Hepatocyte (in vitro differentiated cells): ENCODE measurements at regions not wholly inside any gene's neighbourhood (a gene's known extent, or its start where the extent isn't known, plus 50 kb on each side); places are given as distances from the start of the nearest gene placed in this dataset.

Source experiments
- EZH2 ChIP-seq: fragments of 200-600 bp; sonication (generic); IDR thresholded peaks from 2 replicates; pipeline ENCODE4 v1.6.1; 2016; ENCODE audit warnings: antibody characterized with exemption, mild to moderate bottlenecking, borderline replicate concordance
- EZH2phosphoT487 ChIP-seq: fragments of 200-600 bp; sonication (generic); IDR thresholded peaks from one replicate; pipeline ENCODE4 v1.6.1; 2018; ENCODE audit warnings: antibody characterized with exemption, mild to moderate bottlenecking, low read depth, moderate library complexity; ENCODE audit not compliant: unreplicated experiment, severe bottlenecking
- TF ChIP-seq, protein P1 (sequence below): fragments of 200-600 bp; sonication (generic); IDR thresholded peaks from 2 replicates; pipeline ENCODE4 v1.5.1; 2016; ENCODE audit warnings: antibody characterized with exemption, mild to moderate bottlenecking; ENCODE audit not compliant: poor library complexity

DNA sequence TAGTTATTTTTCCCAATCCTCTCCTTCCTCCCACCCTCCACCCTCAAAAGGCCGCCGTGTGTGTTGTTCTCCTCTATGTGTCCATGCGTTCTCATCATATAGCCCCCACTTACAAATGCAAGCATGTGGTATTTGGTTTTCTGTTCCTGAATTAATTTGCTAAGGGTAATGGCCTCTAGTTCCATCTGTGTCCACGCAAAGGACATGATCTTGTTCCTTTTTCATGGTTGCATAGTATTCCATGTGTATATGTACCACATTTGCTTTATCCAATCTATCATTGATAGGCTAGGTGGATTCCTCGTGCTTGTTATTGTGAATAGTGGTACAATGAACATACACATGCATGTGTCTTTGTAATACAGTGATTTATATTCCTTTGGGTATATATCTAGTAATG, 1193.7 kb downstream of the RPA4 start:
- TF ChIP-seq, protein P1, sequence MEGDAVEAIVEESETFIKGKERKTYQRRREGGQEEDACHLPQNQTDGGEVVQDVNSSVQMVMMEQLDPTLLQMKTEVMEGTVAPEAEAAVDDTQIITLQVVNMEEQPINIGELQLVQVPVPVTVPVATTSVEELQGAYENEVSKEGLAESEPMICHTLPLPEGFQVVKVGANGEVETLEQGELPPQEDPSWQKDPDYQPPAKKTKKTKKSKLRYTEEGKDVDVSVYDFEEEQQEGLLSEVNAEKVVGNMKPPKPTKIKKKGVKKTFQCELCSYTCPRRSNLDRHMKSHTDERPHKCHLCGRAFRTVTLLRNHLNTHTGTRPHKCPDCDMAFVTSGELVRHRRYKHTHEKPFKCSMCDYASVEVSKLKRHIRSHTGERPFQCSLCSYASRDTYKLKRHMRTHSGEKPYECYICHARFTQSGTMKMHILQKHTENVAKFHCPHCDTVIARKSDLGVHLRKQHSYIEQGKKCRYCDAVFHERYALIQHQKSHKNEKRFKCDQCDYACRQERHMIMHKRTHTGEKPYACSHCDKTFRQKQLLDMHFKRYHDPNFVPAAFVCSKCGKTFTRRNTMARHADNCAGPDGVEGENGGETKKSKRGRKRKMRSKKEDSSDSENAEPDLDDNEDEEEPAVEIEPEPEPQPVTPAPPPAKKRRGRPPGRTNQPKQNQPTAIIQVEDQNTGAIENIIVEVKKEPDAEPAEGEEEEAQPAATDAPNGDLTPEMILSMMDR, result no peak
- TF ChIP-seq EZH2 (no peak), EZH2phosphoT487 (no peak)
